Gastroesophageal sphincter (tissue), 4 donors: ENCODE measurements at regions not wholly inside any gene's neighbourhood (a gene's known extent, or its start where the extent isn't known, plus 50 kb on each side); places are given as distances from the start of the nearest gene placed in this dataset.
"Not testable (repeated sequence)": the region's sequence is repeated elsewhere in the genome, so short reads cannot be mapped to it uniquely, and the experiment has no call there.

Experiments
- ATAC-seq: fragments of 150-250 bp; one replicate; pipeline ENCODE4 v1.9.1; 2016; ENCODE audit warnings: mild to moderate bottlenecking, moderate library complexity
- H3K27ac ChIP-seq, 4 donors: fragments of 200-600 bp; sonication (generic) in 3 of 4; 1 replicate in 3 of 4; 2 replicates in 1 of 4; pipeline ENCODE4 v1.5.1; 2016 to 2019
- H3K27me3 ChIP-seq: fragments of 200-600 bp; sonication (generic); one replicate; pipeline ENCODE4 v1.5.1; 2019
- H3K36me3 ChIP-seq, 2 donors: fragments of 200-600 bp; sonication (generic); one replicate each; pipeline ENCODE4 v1.5.1; 2019; ENCODE audit warnings: control low read depth in 1 of 2
- H3K4me1 ChIP-seq, 3 donors: fragments of 200-600 bp; sonication (generic); 1 replicate in 2 of 3; 2 replicates in 1 of 3; pipeline ENCODE4 v1.5.1; 2016 to 2019; ENCODE audit warnings: control low read depth in 2 of 3
- H3K4me3 ChIP-seq, 2 donors: fragments of 200-600 bp; sonication (generic); one replicate each; pipeline ENCODE4 v1.5.1; 2019; ENCODE audit warnings: mild to moderate bottlenecking in 1 of 2, moderate library complexity in 1 of 2
- H3K9me3 ChIP-seq, 3 donors: fragments of 200-600 bp; sonication (generic); one replicate each; pipeline ENCODE4 v1.5.1; 2017 to 2019; ENCODE audit warnings: control low read depth in 2 of 3
- CTCF ChIP-seq, 4 experiments: fragments of 200-600 bp in 2 of 4; fragments of 450-650 bp in 2 of 4; sonication (generic) in 1 of 4; IDR thresholded peaks; one replicate each; pipeline ENCODE4 v1.5.1; 2017 to 2019; ENCODE audit warnings: antibody characterized with exemption in 4 of 4, mild to moderate bottlenecking in 2 of 4, moderate library complexity in 2 of 4
- EP300 ChIP-seq: sonication (generic); formaldehyde crosslinking; IDR thresholded peaks from one replicate; pipeline ENCODE4 v1.6.1; 2017; ENCODE audit warnings: antibody characterized with exemption, mild to moderate bottlenecking
- POLR2A ChIP-seq, 2 donors: fragments of 450-650 bp; IDR thresholded peaks; one replicate each; pipeline ENCODE4 v1.6.1; 2017; ENCODE audit warnings: antibody characterized with exemption in 2 of 2, mild to moderate bottlenecking in 2 of 2, moderate library complexity in 1 of 2
- POLR2AphosphoS5 ChIP-seq: sonication (generic); formaldehyde crosslinking; IDR thresholded peaks from one replicate; pipeline ENCODE4 v1.6.1; 2017; ENCODE audit warnings: antibody characterized with exemption
- WGBS, 2 donors: methylation state at CpG; one replicate each; pipeline ENCODE4 v1.1.5; 2018; ENCODE audit warnings: low coverage in 1 of 2; 5-methylcytosine and 5-hydroxymethylcytosine counted together

GRCh38 chr9:136604823-136605525 lies 57.7 kb upstream of the EGFL7 start:
- Histone ChIP-seq H3K36me3 (no peaks in the 10 kb centered on the region), H3K9me3 (no peaks in the 10 kb centered on the region), H3K27ac (peak overlapping the region in 1 of 4 donors; percentile 62), H3K4me3 (no peak overlapping the region), H3K4me1 (peaks cover 0 to 49% (median 10%) of the 10 kb centered on the region in 3 donors), H3K27me3 (peaks cover 14% of the 10 kb centered on the region)
- TF ChIP-seq CTCF (IDR thresholded peaks at IDR 0.05): no peak
- TF ChIP-seq POLR2AphosphoS5: no peak
- TF ChIP-seq EP300: no peak
- no peak for TF ChIP-seq POLR2A (IDR thresholded peaks at IDR 0.05)
- WGBS, 2 donors: 40 to 93% methylated on average over 1 to 5 of the region's 26 CpGs
- no peak for ATAC-seq

DNA sequence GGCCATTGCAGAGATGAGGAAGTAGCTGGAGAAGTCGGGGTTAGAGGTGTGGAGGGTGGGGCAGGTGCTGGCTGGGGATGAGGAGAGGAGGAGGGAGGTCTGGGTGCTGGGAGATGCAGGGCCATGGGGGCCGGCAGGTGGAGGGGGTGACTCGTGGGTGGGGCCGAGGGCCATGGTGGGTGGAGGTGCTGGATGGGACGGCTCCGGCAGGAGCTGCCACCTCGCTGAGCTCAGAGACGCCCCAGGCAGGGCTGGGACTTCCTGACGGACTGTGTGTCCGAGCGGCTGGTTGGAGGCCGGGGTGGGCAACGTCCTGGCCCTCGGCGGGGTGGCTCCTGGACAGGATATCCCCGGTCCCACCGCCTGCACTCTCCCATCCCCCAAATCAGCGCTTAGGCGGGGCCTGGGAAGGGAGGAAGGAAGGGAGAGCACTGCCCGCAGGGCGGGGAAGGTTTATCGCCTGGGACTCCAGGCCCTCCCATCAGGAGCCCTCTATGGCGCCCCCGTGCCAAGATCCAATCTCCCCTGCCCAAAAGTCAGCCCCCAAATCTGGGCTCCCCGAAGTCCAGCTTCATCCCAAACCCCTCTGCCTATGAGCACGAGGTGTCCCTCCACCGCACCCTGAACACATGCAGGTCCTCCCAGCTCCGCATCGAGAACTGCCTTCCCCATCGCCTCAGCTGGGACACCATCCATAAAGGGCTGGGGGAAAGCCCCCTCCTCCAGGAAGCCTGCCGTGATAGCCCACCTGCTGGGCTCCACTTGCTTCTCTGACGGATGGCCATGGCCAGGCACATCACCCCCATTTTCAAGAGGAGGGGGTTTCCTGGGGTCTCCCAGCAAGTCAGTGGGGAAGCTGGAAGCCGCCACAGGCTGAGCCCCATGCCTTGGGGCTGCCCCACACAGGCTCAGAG lies 58.3 kb upstream of the NOTCH1 start:
- WGBS, 2 donors: 60 to 90% methylated on average over 1 to 6 of the region's 33 CpGs
- Histone ChIP-seq H3K27me3 (peaks cover 23% of the 10 kb centered on the region), H3K4me1 (peaks cover 0 to 56% (median 10%) of the 10 kb centered on the region in 3 donors), H3K27ac (peak overlapping the region in 3 of 4 donors; percentile 4 to 62 (median 31)), H3K9me3 (no peaks in the 10 kb centered on the region), H3K4me3 (no peak overlapping the region), H3K36me3 (no peaks in the 10 kb centered on the region)
- TF ChIP-seq POLR2AphosphoS5 (no peak), POLR2A (IDR thresholded peaks at IDR 0.05) (no peak), EP300 (no peak), CTCF (IDR thresholded peaks at IDR 0.05) (no peak)
- peak; percentile 26 for ATAC-seq

- no peak for TF ChIP-seq CTCF (IDR thresholded peaks at IDR 0.05)
- Histone ChIP-seq H3K27me3 (peaks cover 28% of the 10 kb centered on the region), H3K9me3 (no peaks in the 10 kb centered on the region), H3K27ac (peak overlapping the region in 2 of 4 donors; percentile 4 to 62), H3K4me1 (peaks cover 0 to 56% (median 10%) of the 10 kb centered on the region in 3 donors), H3K36me3 (no peaks in the 10 kb centered on the region), H3K4me3 (no peak overlapping the region)
- no peak for ATAC-seq
- 74 to 75% methylated on average over 3 to 5 of the region's 12 CpGs for WGBS, 2 donors
Measured at GRCh38 chr9:136603216-136603615, 57.4 kb upstream of the NOTCH1 start.

GRCh38 chr9:136602193-136602885 lies 56.5 kb upstream of the NOTCH1 start:
- Histone ChIP-seq H3K27me3 (peaks cover 34% of the 10 kb centered on the region), H3K36me3 (no peaks in the 10 kb centered on the region), H3K4me3 (no peak overlapping the region), H3K4me1 (peaks cover 0 to 63% (median 10%) of the 10 kb centered on the region in 3 donors), H3K27ac (no peak overlapping the region), H3K9me3 (no peaks in the 10 kb centered on the region)
- no peak for ATAC-seq
- 35 to 69% methylated on average over 5 to 15 of the region's 28 CpGs for WGBS, 2 donors
- TF ChIP-seq POLR2A (IDR thresholded peaks at IDR 0.05): no peak
- TF ChIP-seq POLR2AphosphoS5: no peak
- TF ChIP-seq EP300: no peak
- no peak for TF ChIP-seq CTCF (IDR thresholded peaks at IDR 0.05)

GRCh38 chr9:136601250-136601973 lies 55.6 kb upstream of the NOTCH1 start:
- H3K4me3 ChIP-seq, H3K27ac ChIP-seq, H3K36me3 ChIP-seq, H3K9me3 ChIP-seq, ATAC-seq: not testable (repeated sequence)
- Histone ChIP-seq H3K27me3 (peaks cover 35% of the 10 kb centered on the region), H3K4me1 (peaks cover 0 to 60% (median 7%) of the 10 kb centered on the region in 3 donors)
- 81 to 91% methylated on average over 5 of the region's 31 CpGs for WGBS, 2 donors
